K562 (cell line): ENCODE measurements at regions not wholly inside any gene's neighbourhood (a gene's known extent, or its start where the extent isn't known, plus 50 kb on each side); places are given as distances from the start of the nearest gene placed in this dataset.

Source experiments
- CGGBP1 ChIP-seq: fragments of 250-450 bp; sonication (Bioruptor Pico); IDR thresholded peaks from 2 replicates; pipeline ENCODE4 v1.9.0; 2021; ENCODE audit warnings: mild to moderate bottlenecking
- ELF1 ChIP-seq: fragments of 200-800 bp; sonication (Bioruptor generic); IDR thresholded peaks from 2 replicates; pipeline ENCODE4 v1.6.1; 2016; ENCODE audit warnings: missing genetic modification characterization, missing compliant biosample characterization
- ELF4 ChIP-seq: fragments of 450-650 bp; formaldehyde crosslinking; IDR thresholded peaks from 2 replicates; pipeline ENCODE4 v1.4.0; 2022; ENCODE audit warnings: missing genetic modification characterization
- IRF2 ChIP-seq: sonication (generic); formaldehyde crosslinking; IDR thresholded peaks from 2 replicates; pipeline ENCODE4 v1.8.1; 2022; ENCODE audit warnings: mild to moderate bottlenecking, missing genetic modification reagents
- LARP7 ChIP-seq: fragments of 450-650 bp; IDR thresholded peaks from 2 replicates; pipeline ENCODE4 v1.6.1; 2016
- MEF2A ChIP-seq: IDR thresholded peaks from 2 replicates; pipeline ENCODE4 v1.6.1; 2011; ENCODE audit warnings: low read depth, mild to moderate bottlenecking, low read length, moderate library complexity; ENCODE audit not compliant: control insufficient read depth
- MYBL2 ChIP-seq, 2 experiments: fragments of 450-650 bp in 1 of 2; sonication (generic) in 1 of 2; formaldehyde crosslinking in 1 of 2; IDR thresholded peaks; 2 replicates each; pipeline versions ENCODE4 v1.6.1 to v1.8.1; 2017 to 2022; ENCODE audit warnings: borderline replicate concordance in 1 of 2, inconsistent platforms in 1 of 2, low read depth in 1 of 2, mild to moderate bottlenecking in 1 of 2, missing genetic modification reagents in 1 of 2, moderate library complexity in 1 of 2
- TAL1 ChIP-seq: fragments of 450-650 bp; IDR thresholded peaks from 2 replicates; pipeline ENCODE4 v1.6.1; 2016; ENCODE audit warnings: mild to moderate bottlenecking
- TARDBP ChIP-seq: fragments of 450-650 bp; IDR thresholded peaks from 2 replicates; pipeline ENCODE4 v1.6.1; 2016
- TCF15 ChIP-seq: fragments of 250-450 bp; sonication (Bioruptor Pico); IDR thresholded peaks from 2 replicates; pipeline ENCODE4 v1.8.0; 2022; ENCODE audit warnings: moderate library complexity, mild to moderate bottlenecking, inconsistent platforms
- TFAM ChIP-seq: fragments of 250-450 bp; sonication (Bioruptor Pico); conservative IDR thresholded peaks from 2 replicates; pipeline ENCODE4 v1.5.0; 2021; ENCODE audit warnings: mild to moderate bottlenecking, moderate library complexity
- ZBTB40 ChIP-seq, 2 experiments: fragments of 450-650 bp in 1 of 2; sonication (generic) in 1 of 2; formaldehyde crosslinking in 1 of 2; IDR thresholded peaks; 2 replicates each; pipeline versions ENCODE4 v1.7.1 to v1.9.0; 2016 to 2022; ENCODE audit warnings: inconsistent platforms in 1 of 2, mild to moderate bottlenecking in 1 of 2, missing genetic modification reagents in 1 of 2
- ZC3H11A ChIP-seq: IDR thresholded peaks from 2 replicates; pipeline ENCODE4 v1.6.1; 2012; ENCODE audit warnings: low read depth, low read length, improper control_type of control experiment
- ZNF780A ChIP-seq: fragments of 250-450 bp; sonication (Bioruptor Pico); IDR thresholded peaks from 2 replicates; pipeline ENCODE4 v1.5.0; 2021; ENCODE audit warnings: mild to moderate bottlenecking
- TF ChIP-seq, protein P1 (sequence below), 2 experiments: IDR thresholded peaks; 2 replicates each; pipeline ENCODE4 v1.6.1; 2011; ENCODE audit warnings: borderline replicate concordance in 1 of 2, control low read depth in 1 of 2, low read depth in 1 of 2, low read length in 1 of 2, mild to moderate bottlenecking in 1 of 2, mixed read lengths in 1 of 2, moderate library complexity in 1 of 2; ENCODE audit not compliant: insufficient read depth in 1 of 2, insufficient read length in 1 of 2, poor library complexity in 1 of 2, severe bottlenecking in 1 of 2; ENCODE audit errors: extremely low read depth in 1 of 2
- TF ChIP-seq, protein P2 (sequence below): fragments of 450-650 bp; formaldehyde crosslinking; conservative IDR thresholded peaks from 2 replicates; pipeline ENCODE4 v1.4.0; 2022; ENCODE audit warnings: mild to moderate bottlenecking, missing genetic modification characterization

DNA sequence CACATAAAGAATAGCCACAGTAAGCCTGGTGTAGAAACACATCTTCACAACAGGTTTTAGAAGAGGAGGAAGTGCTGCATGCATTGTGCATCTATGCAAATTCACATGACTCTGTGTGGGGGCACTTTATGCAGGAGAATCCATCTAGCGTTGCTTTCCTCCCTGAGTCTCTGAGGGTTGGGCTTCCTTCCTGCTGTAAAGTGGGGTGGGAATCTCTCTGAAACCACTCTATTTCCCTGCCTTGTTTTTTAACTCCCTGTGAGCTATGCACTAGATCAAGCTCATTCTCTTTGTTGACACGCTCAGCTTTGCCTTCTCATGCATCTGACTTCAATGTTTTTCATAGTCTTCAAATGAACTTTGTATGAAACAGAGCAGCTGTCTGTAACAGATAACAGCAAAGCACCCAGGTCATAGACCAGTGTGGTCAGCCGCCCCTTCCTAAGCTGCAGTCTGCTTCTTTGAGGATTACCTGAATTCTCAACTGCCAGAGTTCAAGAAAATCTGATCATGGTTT is 102.7 kb upstream of the DPH5 start (continued):
- TF ChIP-seq ELF1 (tag) (no peak), TARDBP (peak; percentile 56; the same call in 1 of the 2 replicates), IRF2 (CRISPR knock-in tag) (no peak), TFAM (CRISPR knock-in tag) (no peak), ELF4 (no peak), ZC3H11A (no peak), ZNF780A (CRISPR knock-in tag) (no peak), ZBTB40 (IDR thresholded peaks at IDR 0.05) (0 out of 2 replicates have a peak, but pooled peaks have one; percentile 27), ZBTB40 (CRISPR knock-in tag; IDR thresholded peaks at IDR 0.05) (no peak), MYBL2 (IDR thresholded peaks at IDR 0.05; ENCODE audit: low read depth) (no peak; the same call in 1 of the 2 replicates), MYBL2 (CRISPR knock-in tag; IDR thresholded peaks at IDR 0.05; ENCODE audit: borderline replicate concordance) (no peak), LARP7 (no peak), MEF2A (no peak), TAL1 (peak; percentile 92), TCF15 (CRISPR knock-in tag) (no peak), CGGBP1 (no peak)
- TF ChIP-seq, protein P1, sequence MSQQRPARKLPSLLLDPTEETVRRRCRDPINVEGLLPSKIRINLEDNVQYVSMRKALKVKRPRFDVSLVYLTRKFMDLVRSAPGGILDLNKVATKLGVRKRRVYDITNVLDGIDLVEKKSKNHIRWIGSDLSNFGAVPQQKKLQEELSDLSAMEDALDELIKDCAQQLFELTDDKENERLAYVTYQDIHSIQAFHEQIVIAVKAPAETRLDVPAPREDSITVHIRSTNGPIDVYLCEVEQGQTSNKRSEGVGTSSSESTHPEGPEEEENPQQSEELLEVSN (IDR thresholded peaks at IDR 0.05; ENCODE audit: borderline replicate concordance in 1 of 2, extremely low read depth in 1 of 2, insufficient read depth in 1 of 2, insufficient read length in 1 of 2, low read depth in 1 of 2, low read length in 1 of 2, poor library complexity in 1 of 2, severe bottlenecking in 1 of 2) = no peak
- TF ChIP-seq, protein P2, sequence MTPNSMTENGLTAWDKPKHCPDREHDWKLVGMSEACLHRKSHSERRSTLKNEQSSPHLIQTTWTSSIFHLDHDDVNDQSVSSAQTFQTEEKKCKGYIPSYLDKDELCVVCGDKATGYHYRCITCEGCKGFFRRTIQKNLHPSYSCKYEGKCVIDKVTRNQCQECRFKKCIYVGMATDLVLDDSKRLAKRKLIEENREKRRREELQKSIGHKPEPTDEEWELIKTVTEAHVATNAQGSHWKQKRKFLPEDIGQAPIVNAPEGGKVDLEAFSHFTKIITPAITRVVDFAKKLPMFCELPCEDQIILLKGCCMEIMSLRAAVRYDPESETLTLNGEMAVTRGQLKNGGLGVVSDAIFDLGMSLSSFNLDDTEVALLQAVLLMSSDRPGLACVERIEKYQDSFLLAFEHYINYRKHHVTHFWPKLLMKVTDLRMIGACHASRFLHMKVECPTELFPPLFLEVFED (CRISPR knock-in tag) = no peak
